ENCODE measurements at regions not wholly inside any gene's neighbourhood (a gene's known extent, or its start where the extent isn't known, plus 50 kb on each side); places are given as distances from the start of the nearest gene placed in this dataset.

DNA sequence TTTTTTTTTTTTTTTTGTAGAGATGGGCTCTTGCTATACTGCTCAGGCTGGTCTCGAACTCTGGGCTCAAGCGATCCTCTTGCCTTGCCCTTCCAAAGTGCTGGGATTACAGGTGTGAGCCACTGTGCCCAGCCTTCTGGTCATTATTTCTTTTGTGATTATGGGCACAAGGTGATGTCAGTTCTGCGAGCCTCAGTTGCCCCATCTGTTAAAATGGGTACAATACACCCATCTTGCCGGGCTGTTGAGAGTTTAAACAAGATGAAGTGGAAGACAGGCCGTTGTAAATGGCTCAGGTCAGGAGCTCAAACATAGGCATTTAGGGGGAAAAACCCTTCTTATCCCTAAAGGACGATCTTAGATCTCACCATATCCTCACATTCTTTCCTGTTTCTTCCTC, 53.7 kb upstream of the WNT4 start:
- TF ChIP-seq CTCF (conservative IDR thresholded peaks at IDR 0.05; ENCODE audit: low read depth in 2 of 2): no peak
- TF ChIP-seq POLR2AphosphoS5 (IDR thresholded peaks at IDR 0.05; ENCODE audit: low read depth): no peak
- no peak for TF ChIP-seq ZNF114 (CRISPR knock-in tag; IDR thresholded peaks at IDR 0.05)
